GM12878 (cell line): ENCODE measurements at regions not wholly inside any gene's neighbourhood (a gene's known extent, or its start where the extent isn't known, plus 50 kb on each side); places are given as distances from the start of the nearest gene placed in this dataset.

ENCODE experiments used
- CHD2 ChIP-seq: IDR thresholded peaks from 2 replicates; pipeline ENCODE4 v1.6.1; 2011; ENCODE audit warnings: low read depth, low read length, improper control_type of control experiment, borderline replicate concordance
- FOXM1 ChIP-seq: IDR thresholded peaks from 2 replicates; pipeline ENCODE4 v1.6.1; 2012; ENCODE audit warnings: low read depth, mild to moderate bottlenecking, inconsistent platforms, low read length, moderate library complexity
- IKZF1 ChIP-seq: fragments of 450-650 bp; conservative IDR thresholded peaks from 2 replicates; pipeline ENCODE4 v1.6.1; 2017; ENCODE audit warnings: antibody characterized with exemption, mild to moderate bottlenecking
- MYC ChIP-seq: IDR thresholded peaks from 2 replicates; pipeline ENCODE4 v1.6.1; 2011; ENCODE audit warnings: mild to moderate bottlenecking, low read length, moderate library complexity, inconsistent platforms; ENCODE audit not compliant: insufficient read depth, insufficient replicate concordance, insufficient read length, severe bottlenecking
- SIN3A ChIP-seq: IDR thresholded peaks from 2 replicates; pipeline ENCODE4 v1.6.1; 2012; ENCODE audit warnings: low read depth, low read length, improper control_type of control experiment
- YBX1 ChIP-seq: fragments of 450-650 bp; IDR thresholded peaks from 2 replicates; pipeline ENCODE4 v1.6.1; 2016; ENCODE audit warnings: antibody characterized with exemption
- TF ChIP-seq, protein P1 (sequence below), 3 experiments: IDR thresholded peaks in 2 of 3; conservative IDR thresholded peaks in 1 of 3; 2 replicates each; pipeline ENCODE4 v1.5.1; 2011; ENCODE audit warnings: low read depth in 3 of 3, low read length in 3 of 3, mild to moderate bottlenecking in 3 of 3, control low read depth in 2 of 3, moderate library complexity in 2 of 3, inconsistent platforms in 1 of 3, mixed read lengths in 1 of 3; ENCODE audit not compliant: control insufficient read depth in 2 of 3, insufficient read depth in 1 of 3; ENCODE audit errors: extremely low read depth in 1 of 3
- TF ChIP-seq, protein P2 (sequence below): IDR thresholded peaks from 2 replicates; pipeline ENCODE4 v1.6.1; 2012; ENCODE audit warnings: mild to moderate bottlenecking, low read depth, low read length

GRCh38 chr1:94693029-94693428 lies 127.1 kb upstream of the SLC44A3 start:
- TF ChIP-seq IKZF1 = no peak
- no peak for TF ChIP-seq CHD2
- TF ChIP-seq, protein P1, sequence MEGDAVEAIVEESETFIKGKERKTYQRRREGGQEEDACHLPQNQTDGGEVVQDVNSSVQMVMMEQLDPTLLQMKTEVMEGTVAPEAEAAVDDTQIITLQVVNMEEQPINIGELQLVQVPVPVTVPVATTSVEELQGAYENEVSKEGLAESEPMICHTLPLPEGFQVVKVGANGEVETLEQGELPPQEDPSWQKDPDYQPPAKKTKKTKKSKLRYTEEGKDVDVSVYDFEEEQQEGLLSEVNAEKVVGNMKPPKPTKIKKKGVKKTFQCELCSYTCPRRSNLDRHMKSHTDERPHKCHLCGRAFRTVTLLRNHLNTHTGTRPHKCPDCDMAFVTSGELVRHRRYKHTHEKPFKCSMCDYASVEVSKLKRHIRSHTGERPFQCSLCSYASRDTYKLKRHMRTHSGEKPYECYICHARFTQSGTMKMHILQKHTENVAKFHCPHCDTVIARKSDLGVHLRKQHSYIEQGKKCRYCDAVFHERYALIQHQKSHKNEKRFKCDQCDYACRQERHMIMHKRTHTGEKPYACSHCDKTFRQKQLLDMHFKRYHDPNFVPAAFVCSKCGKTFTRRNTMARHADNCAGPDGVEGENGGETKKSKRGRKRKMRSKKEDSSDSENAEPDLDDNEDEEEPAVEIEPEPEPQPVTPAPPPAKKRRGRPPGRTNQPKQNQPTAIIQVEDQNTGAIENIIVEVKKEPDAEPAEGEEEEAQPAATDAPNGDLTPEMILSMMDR (IDR thresholded peaks at IDR 0.05 in 2 of 3, conservative IDR thresholded peaks at IDR 0.05 in 1 of 3; ENCODE audit: control insufficient read depth in 2 of 3, extremely low read depth in 1 of 3, insufficient read depth in 1 of 3, low read depth in 3 of 3, low read length in 3 of 3) = no peak
- no peak for TF ChIP-seq MYC
- no peak for TF ChIP-seq YBX1
- TF ChIP-seq, protein P2, sequence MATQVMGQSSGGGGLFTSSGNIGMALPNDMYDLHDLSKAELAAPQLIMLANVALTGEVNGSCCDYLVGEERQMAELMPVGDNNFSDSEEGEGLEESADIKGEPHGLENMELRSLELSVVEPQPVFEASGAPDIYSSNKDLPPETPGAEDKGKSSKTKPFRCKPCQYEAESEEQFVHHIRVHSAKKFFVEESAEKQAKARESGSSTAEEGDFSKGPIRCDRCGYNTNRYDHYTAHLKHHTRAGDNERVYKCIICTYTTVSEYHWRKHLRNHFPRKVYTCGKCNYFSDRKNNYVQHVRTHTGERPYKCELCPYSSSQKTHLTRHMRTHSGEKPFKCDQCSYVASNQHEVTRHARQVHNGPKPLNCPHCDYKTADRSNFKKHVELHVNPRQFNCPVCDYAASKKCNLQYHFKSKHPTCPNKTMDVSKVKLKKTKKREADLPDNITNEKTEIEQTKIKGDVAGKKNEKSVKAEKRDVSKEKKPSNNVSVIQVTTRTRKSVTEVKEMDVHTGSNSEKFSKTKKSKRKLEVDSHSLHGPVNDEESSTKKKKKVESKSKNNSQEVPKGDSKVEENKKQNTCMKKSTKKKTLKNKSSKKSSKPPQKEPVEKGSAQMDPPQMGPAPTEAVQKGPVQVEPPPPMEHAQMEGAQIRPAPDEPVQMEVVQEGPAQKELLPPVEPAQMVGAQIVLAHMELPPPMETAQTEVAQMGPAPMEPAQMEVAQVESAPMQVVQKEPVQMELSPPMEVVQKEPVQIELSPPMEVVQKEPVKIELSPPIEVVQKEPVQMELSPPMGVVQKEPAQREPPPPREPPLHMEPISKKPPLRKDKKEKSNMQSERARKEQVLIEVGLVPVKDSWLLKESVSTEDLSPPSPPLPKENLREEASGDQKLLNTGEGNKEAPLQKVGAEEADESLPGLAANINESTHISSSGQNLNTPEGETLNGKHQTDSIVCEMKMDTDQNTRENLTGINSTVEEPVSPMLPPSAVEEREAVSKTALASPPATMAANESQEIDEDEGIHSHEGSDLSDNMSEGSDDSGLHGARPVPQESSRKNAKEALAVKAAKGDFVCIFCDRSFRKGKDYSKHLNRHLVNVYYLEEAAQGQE = no peak
- TF ChIP-seq SIN3A = no peak
- TF ChIP-seq FOXM1 = no peak
